ENCODE measurements at regions not wholly inside any gene's neighbourhood (a gene's known extent, or its start where the extent isn't known, plus 50 kb on each side); places are given as distances from the start of the nearest gene placed in this dataset.

DNA sequence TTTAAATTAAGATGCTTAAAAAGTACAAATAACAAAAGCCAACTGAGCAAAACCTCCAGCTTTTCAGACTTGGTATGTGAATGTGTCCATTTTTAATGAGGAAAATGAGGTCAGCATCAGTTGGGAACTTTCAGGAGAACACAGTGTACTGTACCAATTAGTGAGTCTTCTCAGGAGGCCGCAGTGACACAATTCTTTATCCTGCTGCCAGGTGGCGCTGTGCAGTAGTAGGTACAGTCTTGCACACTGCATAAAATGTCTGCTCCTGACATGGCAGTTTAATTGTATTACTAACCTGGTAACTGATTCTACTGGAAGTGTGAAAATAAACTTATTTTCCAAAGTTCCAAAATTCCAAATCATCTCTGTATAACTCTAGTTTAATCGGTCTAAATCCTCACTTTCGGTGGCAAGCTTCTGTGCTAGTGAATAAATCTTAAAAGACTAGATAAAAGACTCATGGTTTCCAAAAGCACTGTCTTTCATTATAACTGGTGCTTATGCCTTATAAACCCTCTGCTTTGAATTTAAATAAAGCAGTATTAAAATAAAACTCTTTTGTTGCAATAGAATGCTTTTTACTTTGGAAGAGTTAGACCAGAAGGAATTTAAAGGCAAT lies 214.8 kb upstream of the MMS22L start:
- TF ChIP-seq POLR2A (IDR thresholded peaks at IDR 0.05; ENCODE audit: low read depth, low read length) = no peak
- TF ChIP-seq SPI1 (IDR thresholded peaks at IDR 0.05; ENCODE audit: low read depth, low read length) = no peak
- no peak for TF ChIP-seq POLR2AphosphoS5 (IDR thresholded peaks at IDR 0.05; ENCODE audit: low read depth, low read length)
- TF ChIP-seq TAF1 (IDR thresholded peaks at IDR 0.05; ENCODE audit: low read depth, low read length) = no peak
- TF ChIP-seq PAX5 (IDR thresholded peaks at IDR 0.05; ENCODE audit: insufficient read depth, low read length, severe bottlenecking) = no peak
